HG02588 (cell line): ENCODE measurements at regions not wholly inside any gene's neighbourhood (a gene's known extent, or its start where the extent isn't known, plus 50 kb on each side); places are given as distances from the start of the nearest gene placed in this dataset.

Source experiments
- ATAC-seq: cut with Tn5 transposase; IDR thresholded peaks from one replicate; pipeline ENCODE4 v1.9.1; 2021; ENCODE audit warnings: mild to moderate bottlenecking, moderate library complexity; ENCODE audit not compliant: unreplicated experiment

- ATAC-seq: no peak
Observed at GRCh38 chr4:10773656-10774055, 89.1 kb upstream of the CLNK start.

GRCh38 chr4:10773010-10773409 lies 88.4 kb upstream of the CLNK start:
- no peak for ATAC-seq

GRCh38 chr4:10765386-10765785 lies 80.8 kb upstream of the CLNK start:
- ATAC-seq: no peak

GRCh38 chr4:10762561-10762960 lies 78.0 kb upstream of the CLNK start:
- ATAC-seq: no peak

GRCh38 chr4:10761903-10762302 lies 77.3 kb upstream of the CLNK start:
- ATAC-seq: no peak

- ATAC-seq: no peak
Observed at GRCh38 chr4:10760086-10760485, 75.5 kb upstream of the CLNK start.

- no peak for ATAC-seq
Observed at GRCh38 chr4:10758906-10759305, 74.3 kb upstream of the CLNK start.

GRCh38 chr4:10753856-10754402 lies 69.4 kb upstream of the CLNK start:
- ATAC-seq: no peak

- ATAC-seq: no peak
Observed at GRCh38 chr4:10753336-10753735, 68.8 kb upstream of the CLNK start.

- no peak for ATAC-seq
Observed at GRCh38 chr4:10750714-10751113, 66.1 kb upstream of the CLNK start.

- peak; percentile 57 for ATAC-seq
Observed at GRCh38 chr4:10747186-10747585, 62.6 kb upstream of the CLNK start.

GRCh38 chr4:10746371-10747171 lies 62.0 kb upstream of the CLNK start:
- ATAC-seq: no peak

GRCh38 chr4:10743357-10743756 lies 58.8 kb upstream of the CLNK start:
- ATAC-seq: peak; percentile 59

GRCh38 chr4:10741961-10742699 lies 57.6 kb upstream of the CLNK start:
- ATAC-seq: peak; percentile 36

- no peak for ATAC-seq
Observed at GRCh38 chr4:10740891-10741620, 56.5 kb upstream of the CLNK start.

- ATAC-seq: no peak
Observed at GRCh38 chr4:10740251-10740650, 55.7 kb upstream of the CLNK start.

- no peak for ATAC-seq
Observed at GRCh38 chr4:10738826-10739489, 54.4 kb upstream of the CLNK start.

GRCh38 chr4:10737337-10737736 lies 52.8 kb upstream of the CLNK start:
- no peak for ATAC-seq

- ATAC-seq: no peak
Observed at GRCh38 chr4:10736895-10737294, 52.3 kb upstream of the CLNK start.

GRCh38 chr4:10736266-10736665 lies 51.7 kb upstream of the CLNK start:
- ATAC-seq: no peak

- ATAC-seq: no peak
Observed at GRCh38 chr4:10734697-10735096, 50.1 kb upstream of the CLNK start.
